CD4-positive, CD25-positive, alpha-beta regulatory T cell (primary cell): ENCODE measurements at regions not wholly inside any gene's neighbourhood (a gene's known extent, or its start where the extent isn't known, plus 50 kb on each side); places are given as distances from the start of the nearest gene placed in this dataset.
A peak's percentile ranks its signal among the peaks of the same experiment; 100 is the strongest.
"Not testable (repeated sequence)": the region's sequence is repeated elsewhere in the genome, so short reads cannot be mapped to it uniquely, and the experiment has no call there.

Source experiments
- ATAC-seq, 2 donors: fragments of 150-1000 bp; cut with Tn5 transposase; one replicate each; pipeline ENCODE4 v1.10.0; 2021; ENCODE audit warnings: low read depth in 2 of 2, moderate number of reproducible peaks in 2 of 2, moderate library complexity in 1 of 2
- DNase-seq, 3 donors: peaks; one replicate each; pipeline versions ENCODE4 v3.0.0 to v3.0.0-alpha.2; 2012 to 2022; ENCODE audit warnings: mixed read lengths in 1 of 3
- H3K27ac ChIP-seq: one replicate; pipeline ENCODE4 v1.7.0; 2013; ENCODE audit warnings: mild to moderate bottlenecking, low read length; ENCODE audit not compliant: insufficient read depth, poor library complexity, severe bottlenecking
- H3K27me3 ChIP-seq: one replicate; pipeline ENCODE4 v1.7.0; 2013; ENCODE audit warnings: low read length; ENCODE audit not compliant: control insufficient read depth, insufficient read depth
- H3K36me3 ChIP-seq: one replicate; pipeline ENCODE4 v1.7.0; 2013; ENCODE audit warnings: mild to moderate bottlenecking, low read length, moderate library complexity; ENCODE audit not compliant: control insufficient read depth, insufficient read depth
- H3K4me1 ChIP-seq: 2 replicates; pipeline ENCODE4 v1.7.0; 2013; ENCODE audit warnings: mild to moderate bottlenecking, low read length; ENCODE audit not compliant: insufficient read depth, control insufficient read depth, poor library complexity, severe bottlenecking
- H3K4me3 ChIP-seq: one replicate; pipeline ENCODE4 v1.7.0; 2013; ENCODE audit warnings: low read depth, mild to moderate bottlenecking, low read length, moderate library complexity
- H3K9me3 ChIP-seq, 2 experiments: 1 replicate in 1 of 2; 2 replicates in 1 of 2; pipeline ENCODE4 v1.7.0; 2013; ENCODE audit warnings: low read length in 2 of 2, mild to moderate bottlenecking in 1 of 2, moderate library complexity in 1 of 2; ENCODE audit not compliant: control insufficient read depth in 2 of 2
- H3K27ac Mint-ChIP-seq, 3 donors: one replicate each; pipeline ENCODE4 v1.8.0; 2020 to 2022; ENCODE audit warnings: mild to moderate bottlenecking in 3 of 3, mixed read lengths in 3 of 3, moderate library complexity in 2 of 3
- H3K27me3 Mint-ChIP-seq: one replicate; pipeline ENCODE4 v1.8.0; 2022; ENCODE audit warnings: mild to moderate bottlenecking, mixed read lengths
- H3K36me3 Mint-ChIP-seq: one replicate; pipeline ENCODE4 v1.8.0; 2020; ENCODE audit warnings: mixed read lengths
- H3K4me1 Mint-ChIP-seq, 4 donors: one replicate each; pipeline ENCODE4 v1.8.0; 2020 to 2022; ENCODE audit warnings: mixed read lengths in 4 of 4, mild to moderate bottlenecking in 1 of 4
- H3K4me3 Mint-ChIP-seq, 4 donors: one replicate each; pipeline ENCODE4 v1.8.0; 2020 to 2022; ENCODE audit warnings: mild to moderate bottlenecking in 4 of 4, mixed read lengths in 4 of 4, moderate library complexity in 3 of 4
- H3K9me3 Mint-ChIP-seq, 7 donors: one replicate each; pipeline ENCODE4 v1.8.0; 2020 to 2022; ENCODE audit warnings: mixed read lengths in 7 of 7, mild to moderate bottlenecking in 3 of 7, moderate library complexity in 2 of 7

- not testable (repeated sequence) for DNase-seq, ATAC-seq, H3K4me1 Mint-ChIP-seq, H3K27me3 ChIP-seq, H3K9me3 ChIP-seq, H3K4me1 ChIP-seq, H3K36me3 Mint-ChIP-seq, H3K36me3 ChIP-seq, H3K4me3 Mint-ChIP-seq, H3K27ac ChIP-seq, H3K27me3 Mint-ChIP-seq, H3K4me3 ChIP-seq, H3K27ac Mint-ChIP-seq
- peaks cover 0 to 17% (median 4%) of the 10 kb centered on the region in 7 donors for H3K9me3 Mint-ChIP-seq
Observed at GRCh38 chr3:147154988-147155387, 251.4 kb downstream of the ZIC4 start.

GRCh38 chr3:147153830-147154539 is 252.4 kb downstream of the ZIC4 start:
- Mint-ChIP-seq H3K4me3 (no peak overlapping the region), H3K36me3 (no peaks in the 10 kb centered on the region)

GRCh38 chr3:147152476-147152875 is 253.9 kb downstream of the ZIC4 start:
- H3K4me1 Mint-ChIP-seq, result no peaks in the 10 kb centered on the region
- DNase-seq (no peak), ATAC-seq (no peak)
- Histone ChIP-seq H3K36me3 (no peaks in the 10 kb centered on the region), H3K4me3 (no peak overlapping the region), H3K4me1 (no peaks in the 10 kb centered on the region), H3K27ac (no peak overlapping the region), H3K27me3 (no peaks in the 10 kb centered on the region), H3K9me3 (peaks cover 0 to 4% of the 10 kb centered on the region in 2 experiments)
- no peak overlapping the region for H3K27ac Mint-ChIP-seq
- H3K9me3 Mint-ChIP-seq, result peaks cover 0 to 22% (median 3%) of the 10 kb centered on the region in 7 donors
- H3K36me3 Mint-ChIP-seq, result no peaks in the 10 kb centered on the region
- H3K27me3 Mint-ChIP-seq, result no peaks in the 10 kb centered on the region
- H3K4me3 Mint-ChIP-seq, result peak overlapping the region in 1 of 4 donors; percentile 27

More at GRCh38 chr3:147153830-147154539, 252.4 kb downstream of the ZIC4 start:
- H3K9me3 ChIP-seq, result peaks cover 0 to 4% of the 10 kb centered on the region in 2 experiments
- no peaks in the 10 kb centered on the region for H3K36me3 ChIP-seq
- Mint-ChIP-seq H3K27ac (no peak overlapping the region), H3K4me1 (no peaks in the 10 kb centered on the region), H3K27me3 (no peaks in the 10 kb centered on the region), H3K9me3 (peaks cover 0 to 18% (median under 1%) of the 10 kb centered on the region in 7 donors)
- no peaks in the 10 kb centered on the region for H3K4me1 ChIP-seq
- ATAC-seq (no peak), DNase-seq (no peak)
- H3K27ac ChIP-seq, result no peak overlapping the region
- H3K4me3 ChIP-seq, result no peak overlapping the region
- no peaks in the 10 kb centered on the region for H3K27me3 ChIP-seq

GRCh38 chr3:147141516-147142288 is 264.6 kb downstream of the ZIC4 start:
- Histone ChIP-seq H3K27me3 (no peaks in the 10 kb centered on the region), H3K4me3 (no peak overlapping the region), H3K27ac (no peak overlapping the region), H3K4me1 (no peaks in the 10 kb centered on the region), H3K9me3 (no peaks in the 10 kb centered on the region), H3K36me3 (no peaks in the 10 kb centered on the region)
- Mint-ChIP-seq H3K4me1 (no peaks in the 10 kb centered on the region), H3K27me3 (no peaks in the 10 kb centered on the region), H3K4me3 (no peak overlapping the region), H3K36me3 (no peaks in the 10 kb centered on the region), H3K27ac (no peak overlapping the region), H3K9me3 (peaks cover 5 to 14% (median 6%) of the 10 kb centered on the region in 7 donors)
- DNase-seq, result no peak
- ATAC-seq, result no peak

- H3K27me3 ChIP-seq, result no peaks in the 10 kb centered on the region
- no peak overlapping the region for H3K4me3 Mint-ChIP-seq
- no peak for ATAC-seq
- H3K4me1 Mint-ChIP-seq, result no peaks in the 10 kb centered on the region
- H3K36me3 ChIP-seq, result no peaks in the 10 kb centered on the region
- no peaks in the 10 kb centered on the region for H3K36me3 Mint-ChIP-seq
- H3K9me3 ChIP-seq, result no peaks in the 10 kb centered on the region
- H3K9me3 Mint-ChIP-seq, result peaks cover 4 to 24% (median 6%) of the 10 kb centered on the region in 7 donors
- no peak overlapping the region for H3K27ac Mint-ChIP-seq
- no peak overlapping the region for H3K4me3 ChIP-seq
- DNase-seq, result no peak
- H3K27ac ChIP-seq, result no peak overlapping the region
- H3K4me1 ChIP-seq, result no peaks in the 10 kb centered on the region
- H3K27me3 Mint-ChIP-seq, result no peaks in the 10 kb centered on the region
Observed at GRCh38 chr3:147139341-147139740, 267.0 kb downstream of the ZIC4 start.

- Histone ChIP-seq H3K4me1 (no peaks in the 10 kb centered on the region), H3K36me3 (no peaks in the 10 kb centered on the region), H3K27me3 (no peaks in the 10 kb centered on the region), H3K9me3 (no peaks in the 10 kb centered on the region), H3K4me3 (no peak overlapping the region), H3K27ac (no peak overlapping the region)
- peaks cover under 1 to 16% (median 10%) of the 10 kb centered on the region in 7 donors for H3K9me3 Mint-ChIP-seq
- H3K27me3 Mint-ChIP-seq, result no peaks in the 10 kb centered on the region
- H3K4me3 Mint-ChIP-seq, result no peak overlapping the region
- no peaks in the 10 kb centered on the region for H3K4me1 Mint-ChIP-seq
- ATAC-seq, result no peak
- H3K27ac Mint-ChIP-seq, result no peak overlapping the region
- no peaks in the 10 kb centered on the region for H3K36me3 Mint-ChIP-seq
- DNase-seq, result no peak
Observed at GRCh38 chr3:147132168-147132567, 274.2 kb downstream of the ZIC4 start.

GRCh38 chr3:147130461-147130860 is 275.9 kb downstream of the ZIC4 start:
- H3K27me3 Mint-ChIP-seq, result no peaks in the 10 kb centered on the region
- Histone ChIP-seq H3K27me3 (no peaks in the 10 kb centered on the region), H3K36me3 (no peaks in the 10 kb centered on the region), H3K9me3 (no peaks in the 10 kb centered on the region), H3K27ac (no peak overlapping the region), H3K4me1 (no peaks in the 10 kb centered on the region), H3K4me3 (no peak overlapping the region)
- DNase-seq, result no peak
- ATAC-seq, result no peak
- peaks cover 2 to 13% (median 7%) of the 10 kb centered on the region in 7 donors for H3K9me3 Mint-ChIP-seq
- H3K4me3 Mint-ChIP-seq, result no peak overlapping the region
- no peak overlapping the region for H3K27ac Mint-ChIP-seq
- H3K36me3 Mint-ChIP-seq, result no peaks in the 10 kb centered on the region
- no peaks in the 10 kb centered on the region for H3K4me1 Mint-ChIP-seq
